Mammary epithelial cell (primary cell): ENCODE measurements at regions not wholly inside any gene's neighbourhood (a gene's known extent, or its start where the extent isn't known, plus 50 kb on each side); places are given as distances from the start of the nearest gene placed in this dataset.
"Not testable (repeated sequence)": the region's sequence is repeated elsewhere in the genome, so short reads cannot be mapped to it uniquely, and the experiment has no call there.

Experiments used
- EZH2 ChIP-seq: IDR thresholded peaks from 2 replicates; pipeline ENCODE4 v1.6.1; 2012; ENCODE audit warnings: low read length, inconsistent platforms, borderline replicate concordance
- TF ChIP-seq, protein P1 (sequence below), 2 donors: IDR thresholded peaks in 1 of 2; conservative IDR thresholded peaks in 1 of 2; 2 replicates each; pipeline ENCODE4 v1.5.1; 2011 to 2012; ENCODE audit warnings: inconsistent platforms in 2 of 2, low read length in 2 of 2, mild to moderate bottlenecking in 2 of 2, control low read depth in 1 of 2, low read depth in 1 of 2; ENCODE audit not compliant: insufficient read depth in 1 of 2; ENCODE audit errors: extremely low read depth in 1 of 2

GRCh38 chr2:94735536-94735935 is 135.7 kb upstream of the TEKT4 start:
- TF ChIP-seq, protein P1, sequence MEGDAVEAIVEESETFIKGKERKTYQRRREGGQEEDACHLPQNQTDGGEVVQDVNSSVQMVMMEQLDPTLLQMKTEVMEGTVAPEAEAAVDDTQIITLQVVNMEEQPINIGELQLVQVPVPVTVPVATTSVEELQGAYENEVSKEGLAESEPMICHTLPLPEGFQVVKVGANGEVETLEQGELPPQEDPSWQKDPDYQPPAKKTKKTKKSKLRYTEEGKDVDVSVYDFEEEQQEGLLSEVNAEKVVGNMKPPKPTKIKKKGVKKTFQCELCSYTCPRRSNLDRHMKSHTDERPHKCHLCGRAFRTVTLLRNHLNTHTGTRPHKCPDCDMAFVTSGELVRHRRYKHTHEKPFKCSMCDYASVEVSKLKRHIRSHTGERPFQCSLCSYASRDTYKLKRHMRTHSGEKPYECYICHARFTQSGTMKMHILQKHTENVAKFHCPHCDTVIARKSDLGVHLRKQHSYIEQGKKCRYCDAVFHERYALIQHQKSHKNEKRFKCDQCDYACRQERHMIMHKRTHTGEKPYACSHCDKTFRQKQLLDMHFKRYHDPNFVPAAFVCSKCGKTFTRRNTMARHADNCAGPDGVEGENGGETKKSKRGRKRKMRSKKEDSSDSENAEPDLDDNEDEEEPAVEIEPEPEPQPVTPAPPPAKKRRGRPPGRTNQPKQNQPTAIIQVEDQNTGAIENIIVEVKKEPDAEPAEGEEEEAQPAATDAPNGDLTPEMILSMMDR (conservative IDR thresholded peaks at IDR 0.05 in 1 of 2, IDR thresholded peaks at IDR 0.05 in 1 of 2; ENCODE audit: extremely low read depth in 1 of 2, insufficient read depth in 1 of 2, low read depth in 1 of 2, low read length in 2 of 2), result not testable (repeated sequence)
- not testable (repeated sequence) for TF ChIP-seq EZH2
